ENCODE measurements at regions not wholly inside any gene's neighbourhood (a gene's known extent, or its start where the extent isn't known, plus 50 kb on each side); places are given as distances from the start of the nearest gene placed in this dataset.

GRCh38 chr9:78599926-78600325, 303.0 kb downstream of the PSAT1 start:
- no peak for DNase-seq (ENCODE audit: low read depth, low spot score)

DNA sequence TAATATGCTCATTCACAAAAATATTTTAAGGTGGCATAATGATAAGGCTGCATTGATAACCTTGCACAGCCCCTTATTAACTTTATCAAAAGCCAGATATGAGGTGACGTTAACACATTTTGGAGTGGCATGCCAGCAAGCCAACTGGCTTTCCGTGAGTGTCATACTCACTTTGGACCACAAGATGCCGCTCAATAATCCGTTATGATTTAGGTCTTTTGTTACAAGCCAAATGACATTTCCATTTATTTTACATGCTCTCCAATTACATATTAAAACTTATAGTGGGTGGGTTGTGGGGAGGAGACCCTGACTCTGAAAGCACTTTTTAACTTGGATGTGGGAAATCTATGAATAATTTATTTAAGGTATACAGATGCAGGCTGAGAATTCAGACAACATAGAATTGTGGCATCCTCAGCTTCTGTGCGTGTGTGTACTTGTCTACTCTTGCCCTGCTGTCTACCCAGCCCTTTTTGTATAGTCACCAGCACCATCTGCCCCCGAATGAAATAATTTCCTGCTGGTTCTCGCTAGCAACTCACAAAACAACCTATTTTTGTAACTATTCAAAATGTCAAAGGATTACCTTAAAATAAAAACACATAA, 305.1 kb downstream of the PSAT1 start:
- no peak for DNase-seq (ENCODE audit: low read depth, low spot score)

- DNase-seq (ENCODE audit: low read depth, low spot score) = no peak
These were observed 308.4 kb downstream of the PSAT1 start for GRCh38 chr9:78605041-78606000.

DNA sequence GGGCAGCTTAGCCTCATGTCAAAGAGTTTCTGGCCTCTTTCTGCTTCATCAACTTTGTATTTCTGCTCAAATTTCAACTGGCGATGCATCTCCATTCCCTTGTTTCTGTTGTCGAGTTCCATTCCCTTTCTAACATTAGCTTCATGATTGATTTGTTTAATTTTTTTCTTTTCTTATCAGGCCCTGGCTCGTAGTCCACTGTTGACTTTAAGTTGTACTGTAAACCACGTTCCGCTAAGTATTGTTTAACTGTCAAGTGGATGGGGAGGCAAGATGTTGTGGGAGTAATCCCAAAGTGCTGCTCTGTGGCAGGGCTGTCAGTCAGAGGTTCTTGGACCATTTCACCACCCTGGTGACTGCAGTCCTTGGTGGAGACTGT, 309.1 kb downstream of the PSAT1 start:
- no peak for DNase-seq (ENCODE audit: low read depth, low spot score)

GRCh38 chr9:78607853-78608252, 310.9 kb downstream of the PSAT1 start:
- DNase-seq (ENCODE audit: low read depth, low spot score) = no peak

- no peak for DNase-seq (ENCODE audit: low read depth, low spot score)
These were observed 312.5 kb downstream of the PSAT1 start for GRCh38 chr9:78609450-78609849.

DNA sequence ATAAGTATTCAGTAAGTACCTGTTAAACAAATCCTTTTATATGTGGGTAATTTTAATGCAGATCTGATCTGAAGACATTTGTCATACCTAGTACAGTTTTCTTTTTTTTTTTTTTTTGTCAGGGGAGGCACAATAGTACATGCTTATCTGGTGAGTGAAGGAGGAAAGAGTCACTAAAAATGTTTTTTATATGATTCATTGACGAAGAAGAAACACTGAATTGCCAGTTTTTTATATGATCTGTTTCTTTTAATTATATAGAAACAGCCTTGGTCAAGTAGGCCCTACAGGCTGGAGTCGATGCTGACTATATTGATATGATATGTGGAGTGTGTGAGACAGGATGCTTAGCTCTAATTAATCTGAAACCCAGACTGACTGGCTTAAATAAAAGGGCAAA, 315.2 kb downstream of the PSAT1 start:
- no peak for DNase-seq (ENCODE audit: low read depth, low spot score)

- DNase-seq (ENCODE audit: low read depth, low spot score) = no peak
These were observed 316.1 kb downstream of the PSAT1 start for GRCh38 chr9:78613006-78613405.

DNA sequence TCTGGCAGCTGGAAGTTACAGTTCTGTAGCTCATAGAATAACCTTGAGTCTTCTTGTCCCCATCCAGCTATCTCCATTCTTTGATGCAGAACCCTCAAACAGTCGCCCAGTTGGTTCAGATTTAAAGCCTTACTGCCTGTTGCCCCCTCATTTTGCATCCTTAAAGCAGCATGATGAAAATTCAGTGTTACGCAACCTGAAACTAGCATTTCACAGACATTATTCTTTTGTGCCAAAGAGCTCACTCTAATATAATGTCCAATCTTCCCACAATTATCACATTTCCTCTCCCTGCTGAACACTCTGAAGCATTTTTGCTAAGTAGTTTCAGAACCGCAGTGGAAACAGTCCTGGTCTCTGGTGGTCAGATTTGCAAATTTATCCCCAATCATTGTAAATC, 318.0 kb downstream of the PSAT1 start:
- no peak for DNase-seq (ENCODE audit: low read depth, low spot score)

DNA sequence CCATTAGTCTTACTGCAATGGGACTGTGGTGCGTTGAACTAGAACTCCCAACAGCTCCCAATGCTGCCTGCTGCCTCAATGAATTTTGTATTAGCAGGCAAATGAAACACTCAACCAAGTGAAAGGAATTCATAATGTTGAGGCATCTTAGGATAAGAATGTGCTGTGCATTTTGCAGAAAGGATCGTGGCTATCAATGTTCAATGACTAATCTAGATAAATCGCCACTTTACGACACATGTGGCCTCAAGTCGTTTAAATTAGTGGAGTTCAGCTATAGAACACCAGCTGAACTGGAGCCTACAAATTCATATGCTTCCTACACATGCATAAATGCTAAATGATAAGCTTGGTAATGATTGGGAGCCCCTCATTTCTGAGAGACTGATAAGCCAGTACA, 318.4 kb downstream of the PSAT1 start:
- no peak for DNase-seq (ENCODE audit: low read depth, low spot score)

GRCh38 chr9:78618735-78619134, 321.8 kb downstream of the PSAT1 start:
- no peak for DNase-seq (ENCODE audit: low read depth, low spot score)

DNA sequence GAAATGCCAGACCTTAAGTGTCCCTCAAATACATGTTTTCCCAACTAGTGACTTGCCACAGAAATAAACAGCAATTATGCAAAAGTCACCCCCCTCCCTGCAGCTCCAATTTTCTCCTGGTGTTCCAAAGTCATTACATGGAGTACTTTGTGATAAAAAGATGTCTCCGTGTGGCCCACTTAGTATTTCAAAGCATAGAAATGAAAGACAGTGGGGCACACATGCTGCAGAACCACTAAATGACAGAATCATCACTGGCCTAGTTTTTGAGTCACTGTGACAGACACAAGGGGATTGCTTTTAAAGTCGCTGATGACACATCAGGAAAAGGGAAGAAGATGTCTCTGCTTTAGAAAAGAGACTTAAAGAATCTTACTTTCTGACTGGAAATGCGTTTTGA, 323.4 kb downstream of the PSAT1 start:
- no peak for DNase-seq (ENCODE audit: low read depth, low spot score)

DNA sequence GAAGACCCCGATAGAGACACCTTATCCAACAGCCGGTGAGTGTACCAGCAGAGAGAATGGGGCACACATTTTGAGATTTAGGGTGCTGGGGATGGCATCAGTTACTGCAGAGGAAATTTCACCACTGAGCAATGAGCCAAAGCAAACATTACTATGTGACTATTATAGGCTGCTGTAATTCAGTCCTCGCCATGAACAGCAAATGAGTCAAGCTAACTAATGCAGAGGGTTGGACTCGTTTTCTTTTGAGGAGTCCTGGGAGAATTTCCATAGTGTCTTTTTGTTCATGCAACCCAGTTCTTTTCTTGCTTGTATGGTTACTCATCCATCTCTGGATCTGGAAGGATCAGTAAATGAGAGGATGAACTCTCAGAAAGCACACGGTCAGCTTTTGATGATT, 323.8 kb downstream of the PSAT1 start:
- no peak for DNase-seq (ENCODE audit: low read depth, low spot score)

DNA sequence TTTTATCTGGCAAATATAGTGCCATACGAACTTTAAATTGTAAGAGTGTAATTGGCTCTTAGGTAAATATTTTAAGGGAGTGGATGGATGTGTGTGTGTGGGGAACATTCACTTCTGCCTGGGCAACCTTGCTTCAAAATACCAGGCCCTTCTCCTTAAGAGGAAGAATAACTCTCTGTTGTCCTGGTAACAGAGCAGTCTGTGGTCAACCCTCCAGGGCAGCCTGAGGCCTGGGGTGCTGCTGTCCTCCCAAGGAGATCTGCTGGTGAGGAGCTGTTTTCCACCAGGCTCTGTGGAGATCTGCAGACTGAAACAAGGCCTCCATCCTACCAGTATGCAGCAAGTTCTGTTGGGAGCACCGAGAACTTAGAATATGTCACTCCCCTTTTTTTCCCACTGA, 325.2 kb downstream of the PSAT1 start:
- no peak for DNase-seq (ENCODE audit: low read depth, low spot score)

DNA sequence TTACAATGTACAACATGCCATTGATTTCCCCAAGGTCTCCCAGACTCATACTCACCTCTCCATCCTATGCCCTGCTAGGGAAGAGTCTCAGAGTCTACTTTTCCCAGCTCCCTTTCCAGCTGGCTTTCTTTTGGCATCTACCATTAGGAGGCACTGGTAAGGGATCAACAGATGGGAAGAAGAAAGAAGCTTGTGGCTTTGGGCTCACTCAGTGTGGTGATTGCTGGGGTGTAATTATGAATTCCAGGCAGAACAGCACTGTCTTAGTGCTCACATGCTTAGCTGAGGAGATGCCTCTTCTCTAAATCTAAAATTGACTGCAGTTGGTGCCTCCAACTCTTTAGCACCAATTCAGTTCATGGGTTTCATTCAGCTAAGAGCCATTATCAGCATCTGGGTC, 330.0 kb downstream of the PSAT1 start:
- DNase-seq (ENCODE audit: low read depth, low spot score) = no peak

- DNase-seq (ENCODE audit: low read depth, low spot score) = no peak
These were observed 334.0 kb downstream of the PSAT1 start for GRCh38 chr9:78630966-78631365.

DNA sequence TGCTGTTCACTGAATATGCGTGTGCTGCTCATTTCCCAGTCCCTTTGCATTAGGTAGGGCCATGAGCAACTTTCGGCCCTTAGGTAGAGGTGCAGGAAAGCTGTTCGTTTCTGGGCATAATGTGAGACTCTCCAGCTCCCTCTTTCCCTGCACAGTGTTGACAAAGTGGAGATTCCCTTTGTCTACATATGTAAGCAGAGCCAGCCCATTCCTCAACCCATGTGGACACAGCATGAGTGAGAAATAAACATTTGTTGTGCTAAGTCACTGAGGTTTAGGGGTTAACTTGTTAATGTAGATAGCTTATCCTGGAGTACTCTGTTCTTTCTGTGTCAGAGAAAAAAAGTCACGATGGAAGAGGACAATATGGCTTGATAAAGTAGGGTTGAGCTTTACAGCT, 343.8 kb downstream of the PSAT1 start:
- no peak for DNase-seq (ENCODE audit: low read depth, low spot score)

DNA sequence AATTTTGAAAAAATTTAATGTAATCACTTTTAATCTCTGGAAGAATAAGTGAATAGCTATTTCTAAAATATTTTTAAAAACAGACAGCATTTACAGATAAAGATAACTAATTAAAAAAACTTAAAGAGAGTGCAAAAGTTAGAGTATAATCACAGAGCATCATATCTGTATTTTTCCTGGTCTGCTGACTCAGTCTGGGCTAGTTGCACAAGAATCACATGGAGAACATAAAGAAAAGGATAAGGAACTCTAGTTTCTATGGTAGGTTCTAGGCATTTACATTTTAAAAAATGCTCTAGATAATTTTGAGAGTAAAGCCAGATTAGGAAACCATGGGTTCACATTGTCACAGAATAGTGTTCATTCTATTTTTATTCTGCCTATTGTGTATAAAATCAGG, 347.4 kb downstream of the PSAT1 start:
- DNase-seq (ENCODE audit: low read depth, low spot score) = no peak

- DNase-seq (ENCODE audit: low read depth, low spot score) = no peak
These were observed 357.4 kb downstream of the PSAT1 start for GRCh38 chr9:78654324-78654723.

DNA sequence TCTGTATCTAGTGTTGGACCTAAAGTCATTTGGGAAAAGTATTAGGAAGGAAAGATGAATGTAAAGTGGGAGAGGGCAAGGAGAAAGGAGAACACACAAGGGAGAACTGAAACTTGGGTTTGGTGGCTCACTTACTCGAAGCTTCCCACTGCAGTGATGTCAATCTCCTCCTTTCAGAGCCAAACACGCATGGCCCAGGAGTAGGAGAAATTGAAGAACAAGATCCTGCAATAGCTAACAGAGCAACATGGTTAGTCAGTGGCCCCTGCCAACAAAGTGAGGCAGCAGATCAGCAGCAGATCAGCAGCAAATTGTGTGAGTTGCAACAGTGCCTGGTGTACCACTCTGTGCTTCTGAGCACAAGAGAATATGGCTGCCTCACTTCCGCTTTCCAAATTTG, 366.4 kb downstream of the PSAT1 start:
- no peak for DNase-seq (ENCODE audit: low read depth, low spot score)

- no peak for DNase-seq (ENCODE audit: low read depth, low spot score)
These were observed 367.4 kb downstream of the PSAT1 start for GRCh38 chr9:78664370-78664769.

DNA sequence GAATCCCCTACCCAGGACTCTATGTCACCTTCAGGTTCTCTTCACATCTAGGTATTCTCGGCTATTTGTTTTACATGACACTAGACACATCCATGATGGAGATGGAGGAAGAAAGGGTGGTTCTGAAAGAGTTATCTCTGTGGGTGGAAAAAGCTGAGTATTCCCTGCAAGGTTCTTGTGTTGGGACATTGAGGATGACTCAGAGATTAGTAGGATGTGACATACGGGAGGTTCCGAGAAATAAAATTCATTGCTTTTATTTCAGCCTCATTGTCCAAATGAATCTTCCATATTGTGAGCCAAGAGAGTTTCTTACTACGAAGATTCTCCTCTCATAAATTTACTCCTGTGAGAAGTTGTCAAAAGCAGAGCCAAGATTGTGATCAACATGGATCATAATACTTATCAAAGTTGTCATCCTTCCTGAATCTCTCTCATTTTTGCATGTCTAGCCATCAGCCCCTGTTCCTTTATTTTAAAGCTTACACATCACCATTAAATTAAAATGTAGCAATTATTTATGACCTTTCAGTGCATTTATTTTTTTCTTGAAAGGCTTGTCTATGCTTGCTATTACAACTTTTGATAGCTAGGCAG, 370.0 kb downstream of the PSAT1 start:
- DNase-seq (ENCODE audit: low read depth, low spot score) = no peak

Data from activated naive CD8-positive, alpha-beta T cell treated with anti-CD3 and anti-CD28 coated beads, Interleukin-2, amount 50 U/mL, for 16 hours (primary cell).